ENCODE measurements at regions not wholly inside any gene's neighbourhood (a gene's known extent, or its start where the extent isn't known, plus 50 kb on each side); places are given as distances from the start of the nearest gene placed in this dataset.

- TF ChIP-seq CTCF (IDR thresholded peaks at IDR 0.05; ENCODE audit: low read length) (no peak), EZH2 (optimal IDR thresholded peaks at IDR 0.05; ENCODE audit: low read depth, low read length) (no peak)
These were observed 281.4 kb downstream of the RPS6KC1 start for GRCh38 chr1:213332491-213332890.

Data from MM.1S (cell line).